ENCODE measurements at regions not wholly inside any gene's neighbourhood (a gene's known extent, or its start where the extent isn't known, plus 50 kb on each side); places are given as distances from the start of the nearest gene placed in this dataset.

DNA sequence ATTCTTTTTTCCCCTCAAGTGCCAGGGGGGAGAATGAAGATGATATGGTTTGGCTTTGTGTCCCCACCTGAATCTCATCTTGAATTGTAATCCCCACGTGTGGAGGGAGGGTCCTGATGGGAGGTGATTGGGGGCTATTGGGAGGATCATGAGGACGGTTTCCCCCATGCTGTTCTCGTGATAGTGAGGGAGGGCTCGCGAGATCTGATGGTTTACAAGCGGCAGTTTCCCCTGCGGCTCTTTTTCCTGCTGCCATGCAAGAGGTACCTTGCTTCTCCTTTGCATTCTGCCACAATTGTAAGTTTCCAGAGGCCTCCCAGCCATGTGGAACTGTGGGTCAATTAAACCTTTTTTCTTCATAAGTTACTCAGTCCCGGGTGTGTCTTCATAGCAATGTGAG is 173.7 kb downstream of the CAND1 start:
- H2BK20ac ChIP-seq (ENCODE audit: low read depth, low read length, poor library complexity, severe bottlenecking) = no peak overlapping the region
- H2BK5ac ChIP-seq (ENCODE audit: insufficient read length, low read length) = no peak overlapping the region
- no peak overlapping the region for H3K4me3 Mint-ChIP-seq
- H3K56ac ChIP-seq (ENCODE audit: insufficient read length, low read depth, low read length) = no peak overlapping the region
- peaks cover 10 to 20% of the 10 kb centered on the region in 2 experiments for H3K9me3 Mint-ChIP-seq
- TF ChIP-seq, protein P1, sequence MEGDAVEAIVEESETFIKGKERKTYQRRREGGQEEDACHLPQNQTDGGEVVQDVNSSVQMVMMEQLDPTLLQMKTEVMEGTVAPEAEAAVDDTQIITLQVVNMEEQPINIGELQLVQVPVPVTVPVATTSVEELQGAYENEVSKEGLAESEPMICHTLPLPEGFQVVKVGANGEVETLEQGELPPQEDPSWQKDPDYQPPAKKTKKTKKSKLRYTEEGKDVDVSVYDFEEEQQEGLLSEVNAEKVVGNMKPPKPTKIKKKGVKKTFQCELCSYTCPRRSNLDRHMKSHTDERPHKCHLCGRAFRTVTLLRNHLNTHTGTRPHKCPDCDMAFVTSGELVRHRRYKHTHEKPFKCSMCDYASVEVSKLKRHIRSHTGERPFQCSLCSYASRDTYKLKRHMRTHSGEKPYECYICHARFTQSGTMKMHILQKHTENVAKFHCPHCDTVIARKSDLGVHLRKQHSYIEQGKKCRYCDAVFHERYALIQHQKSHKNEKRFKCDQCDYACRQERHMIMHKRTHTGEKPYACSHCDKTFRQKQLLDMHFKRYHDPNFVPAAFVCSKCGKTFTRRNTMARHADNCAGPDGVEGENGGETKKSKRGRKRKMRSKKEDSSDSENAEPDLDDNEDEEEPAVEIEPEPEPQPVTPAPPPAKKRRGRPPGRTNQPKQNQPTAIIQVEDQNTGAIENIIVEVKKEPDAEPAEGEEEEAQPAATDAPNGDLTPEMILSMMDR (conservative IDR thresholded peaks at IDR 0.05) = no peak
- H2AFZ ChIP-seq (ENCODE audit: low read length) = no peak overlapping the region
- no peaks in the 10 kb centered on the region for H3K23me2 ChIP-seq (ENCODE audit: insufficient read length, low read depth, low read length, poor library complexity, severe bottlenecking)
- no peaks in the 10 kb centered on the region; the same call in 1 of the 2 replicates for H3K4me1 ChIP-seq (ENCODE audit: insufficient read depth, low read length)
- H4K20me1 ChIP-seq (ENCODE audit: control insufficient read depth, insufficient read depth, insufficient read length) = no peaks in the 10 kb centered on the region
- peaks cover 6 to 19% (median 9%) of the 10 kb centered on the region in 3 experiments; a peak in 6 of 7 replicates for H3K36me3 Mint-ChIP-seq (ENCODE audit: insufficient read depth in 1 of 3, low read depth in 3 of 3)
- no peak overlapping the region for H4K5ac ChIP-seq (ENCODE audit: insufficient read length, low read depth, low read length)
- no peak overlapping the region for H3K27ac ChIP-seq (ENCODE audit: insufficient read length, low read depth, low read length)
- no peaks in the 10 kb centered on the region for H3K79me1 ChIP-seq (ENCODE audit: insufficient read depth, low read depth, low read length, poor library complexity, severe bottlenecking)
- H2BK120ac ChIP-seq (ENCODE audit: low read depth, low read length, poor library complexity, severe bottlenecking) = no peak overlapping the region
- no peak overlapping the region for H2BK15ac ChIP-seq (ENCODE audit: low read depth, low read length)
- peaks cover 22 to 28% of the 10 kb centered on the region in 2 experiments for H3K4me1 Mint-ChIP-seq
- no peaks in the 10 kb centered on the region for H3K79me2 ChIP-seq (ENCODE audit: insufficient read depth, low read length)
- no peaks in the 10 kb centered on the region for H3K27me3 Mint-ChIP-seq (ENCODE audit: low read depth)
- no peak overlapping the region for H4K8ac ChIP-seq (replicated peaks; ENCODE audit: insufficient read length, low read depth, low read length)
- DNase-seq = no peak
- H2AK5ac ChIP-seq (ENCODE audit: insufficient read length, low read length) = no peak overlapping the region
- no peak overlapping the region for H3T11ph ChIP-seq (ENCODE audit: low read length)
- no peaks in the 10 kb centered on the region for H3K9me3 ChIP-seq (ENCODE audit: control insufficient read depth, low read depth, low read length)
- H3K23ac ChIP-seq (ENCODE audit: insufficient read length, low read depth, low read length) = no peak overlapping the region
- WGBS (ENCODE audit: extremely low coverage, insufficient read length, low lambda C conversion rate) = no CpG with 5 or more reads among the region's 8 CpGs
- H4K91ac ChIP-seq (ENCODE audit: insufficient read length, low read depth, low read length) = no peak overlapping the region
- no peak overlapping the region for H3K27ac Mint-ChIP-seq
- H3K9ac ChIP-seq (ENCODE audit: extremely low read depth, insufficient read length, low read length) = no peak overlapping the region
- no peak overlapping the region for H3K14ac ChIP-seq (ENCODE audit: insufficient read depth, low read length)
- H3K18ac ChIP-seq (ENCODE audit: insufficient read length, low read depth, low read length) = no peak overlapping the region
- no peak overlapping the region for H3K4me2 ChIP-seq (ENCODE audit: insufficient read depth, insufficient read length, low read length)
- H2BK12ac ChIP-seq (ENCODE audit: insufficient read length, low read depth, low read length) = no peak overlapping the region
- H3K4ac ChIP-seq (ENCODE audit: low read depth, low read length) = no peak overlapping the region
- no peaks in the 10 kb centered on the region for H3K27me3 ChIP-seq (ENCODE audit: insufficient read depth, low read length)
